ENCODE measurements at regions not wholly inside any gene's neighbourhood (a gene's known extent, or its start where the extent isn't known, plus 50 kb on each side); places are given as distances from the start of the nearest gene placed in this dataset.
"Not testable (repeated sequence)": the region's sequence is repeated elsewhere in the genome, so short reads cannot be mapped to it uniquely, and the experiment has no call there.

DNA sequence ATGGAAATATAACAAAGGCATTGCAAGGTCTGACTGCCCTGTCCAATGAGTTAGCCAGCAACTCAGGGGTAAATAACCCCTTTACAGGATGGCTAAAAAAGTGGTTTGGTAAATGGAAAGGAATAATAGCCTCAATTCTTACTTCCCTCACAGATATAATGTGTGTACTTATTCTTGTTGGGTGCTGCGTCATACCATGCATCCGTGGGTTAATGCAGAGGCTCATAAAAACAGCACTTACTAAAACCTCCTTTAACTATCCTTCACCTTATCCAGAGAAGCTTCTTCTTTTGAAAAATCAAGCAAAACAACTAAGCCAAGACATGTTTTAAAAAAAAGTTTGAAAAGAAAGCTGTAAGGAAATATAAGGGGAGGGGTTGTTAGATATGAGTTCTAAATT lies 301.0 kb downstream of the PAPSS1 start:
- no peaks in the 10 kb centered on the region for H3K27me3 ChIP-seq (ENCODE audit: control insufficient read depth, insufficient read depth, low read length)
- H3K4me3 ChIP-seq (replicated peaks in 1 of 4; ENCODE audit: control extremely low read depth in 1 of 4, insufficient read depth in 1 of 4, low read depth in 3 of 4, low read length in 4 of 4), result no peak overlapping the region

GRCh38 chr4:107415490-107415889 lies 304.5 kb downstream of the PAPSS1 start:
- H3K4me1 ChIP-seq (ENCODE audit: control insufficient read depth, extremely low read depth, insufficient read depth, low read length); H3K27me3 ChIP-seq (ENCODE audit: control insufficient read depth, insufficient read depth, low read length); H3K9ac ChIP-seq (ENCODE audit: insufficient read depth, low read length); H3K36me3 ChIP-seq (ENCODE audit: control insufficient read depth, insufficient read depth, low read length); DNase-seq (ENCODE audit: low read depth in 2 of 2); H3K27ac ChIP-seq (ENCODE audit: insufficient read depth, low read length); H3K4me3 ChIP-seq (replicated peaks in 1 of 4; ENCODE audit: control extremely low read depth in 1 of 4, insufficient read depth in 1 of 4, low read depth in 3 of 4, low read length in 4 of 4); H3K9me3 ChIP-seq (ENCODE audit: control insufficient read depth, insufficient read depth, low read depth, low read length); H4K20me1 ChIP-seq (ENCODE audit: control insufficient read depth, extremely low read depth, insufficient read depth, low read length); H2AFZ ChIP-seq (ENCODE audit: low read length); H3K4me2 ChIP-seq (ENCODE audit: extremely low read depth, insufficient read depth, low read length); H3K79me2 ChIP-seq (ENCODE audit: control insufficient read depth, insufficient read depth, low read length): not testable (repeated sequence)

More for the DNA sequence above, 301.0 kb downstream of the PAPSS1 start:
- no peaks in the 10 kb centered on the region for H3K79me2 ChIP-seq (ENCODE audit: control insufficient read depth, insufficient read depth, low read length)
- no peaks in the 10 kb centered on the region for H4K20me1 ChIP-seq (ENCODE audit: control insufficient read depth, extremely low read depth, insufficient read depth, low read length)
- H3K9me3 ChIP-seq (ENCODE audit: control insufficient read depth, insufficient read depth, low read depth, low read length), result no peaks in the 10 kb centered on the region
- no peak overlapping the region for H3K4me2 ChIP-seq (ENCODE audit: extremely low read depth, insufficient read depth, low read length)
- H3K4me1 ChIP-seq (ENCODE audit: control insufficient read depth, extremely low read depth, insufficient read depth, low read length), result no peaks in the 10 kb centered on the region
- TF ChIP-seq EZH2 (IDR thresholded peaks at IDR 0.05; ENCODE audit: low read length, missing control alignments), result no peak
- TF ChIP-seq, protein P1, sequence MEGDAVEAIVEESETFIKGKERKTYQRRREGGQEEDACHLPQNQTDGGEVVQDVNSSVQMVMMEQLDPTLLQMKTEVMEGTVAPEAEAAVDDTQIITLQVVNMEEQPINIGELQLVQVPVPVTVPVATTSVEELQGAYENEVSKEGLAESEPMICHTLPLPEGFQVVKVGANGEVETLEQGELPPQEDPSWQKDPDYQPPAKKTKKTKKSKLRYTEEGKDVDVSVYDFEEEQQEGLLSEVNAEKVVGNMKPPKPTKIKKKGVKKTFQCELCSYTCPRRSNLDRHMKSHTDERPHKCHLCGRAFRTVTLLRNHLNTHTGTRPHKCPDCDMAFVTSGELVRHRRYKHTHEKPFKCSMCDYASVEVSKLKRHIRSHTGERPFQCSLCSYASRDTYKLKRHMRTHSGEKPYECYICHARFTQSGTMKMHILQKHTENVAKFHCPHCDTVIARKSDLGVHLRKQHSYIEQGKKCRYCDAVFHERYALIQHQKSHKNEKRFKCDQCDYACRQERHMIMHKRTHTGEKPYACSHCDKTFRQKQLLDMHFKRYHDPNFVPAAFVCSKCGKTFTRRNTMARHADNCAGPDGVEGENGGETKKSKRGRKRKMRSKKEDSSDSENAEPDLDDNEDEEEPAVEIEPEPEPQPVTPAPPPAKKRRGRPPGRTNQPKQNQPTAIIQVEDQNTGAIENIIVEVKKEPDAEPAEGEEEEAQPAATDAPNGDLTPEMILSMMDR (conservative IDR thresholded peaks at IDR 0.05 in 1 of 2, IDR thresholded peaks at IDR 0.05 in 1 of 2; ENCODE audit: low read depth in 1 of 2, low read length in 2 of 2), result no peak
- H2AFZ ChIP-seq (ENCODE audit: low read length), result no peak overlapping the region
- no peak for DNase-seq (ENCODE audit: low read depth in 2 of 2)
- H3K36me3 ChIP-seq (ENCODE audit: control insufficient read depth, insufficient read depth, low read length), result no peaks in the 10 kb centered on the region
- no peak overlapping the region for H3K27ac ChIP-seq (ENCODE audit: insufficient read depth, low read length)
- H3K9ac ChIP-seq (ENCODE audit: insufficient read depth, low read length), result no peak overlapping the region

GRCh38 chr4:107409872-107410271 lies 310.2 kb downstream of the PAPSS1 start:
- H3K79me2 ChIP-seq (ENCODE audit: control insufficient read depth, insufficient read depth, low read length); H2AFZ ChIP-seq (ENCODE audit: low read length); H3K27me3 ChIP-seq (ENCODE audit: control insufficient read depth, insufficient read depth, low read length); H3K4me1 ChIP-seq (ENCODE audit: control insufficient read depth, extremely low read depth, insufficient read depth, low read length); H3K27ac ChIP-seq (ENCODE audit: insufficient read depth, low read length); DNase-seq (ENCODE audit: low read depth in 2 of 2); H3K9me3 ChIP-seq (ENCODE audit: control insufficient read depth, insufficient read depth, low read depth, low read length); H3K4me2 ChIP-seq (ENCODE audit: extremely low read depth, insufficient read depth, low read length); H3K9ac ChIP-seq (ENCODE audit: insufficient read depth, low read length); H3K4me3 ChIP-seq (replicated peaks in 1 of 4; ENCODE audit: control extremely low read depth in 1 of 4, insufficient read depth in 1 of 4, low read depth in 3 of 4, low read length in 4 of 4); H3K36me3 ChIP-seq (ENCODE audit: control insufficient read depth, insufficient read depth, low read length); H4K20me1 ChIP-seq (ENCODE audit: control insufficient read depth, extremely low read depth, insufficient read depth, low read length): not testable (repeated sequence)

DNA sequence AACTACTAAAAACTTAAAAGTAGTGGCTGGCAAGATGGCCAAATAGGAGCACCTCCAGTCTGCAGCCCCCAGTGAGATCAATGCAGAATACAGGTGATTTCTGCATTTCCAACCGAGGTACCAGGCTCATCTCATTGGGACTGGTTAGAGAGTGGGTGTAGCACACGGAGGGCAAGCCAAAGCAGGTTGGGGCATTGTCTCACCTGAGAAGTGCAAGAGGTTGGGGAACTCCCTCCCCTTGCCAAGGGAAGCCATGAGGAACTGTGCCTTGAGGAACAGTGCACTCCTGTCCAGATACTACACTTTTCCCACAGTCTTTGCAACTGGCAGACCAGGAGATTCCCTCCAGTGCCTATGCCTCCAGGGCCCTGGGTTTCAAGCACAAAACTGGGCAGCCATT lies 311.1 kb downstream of the PAPSS1 start:
- H2AFZ ChIP-seq (ENCODE audit: low read length), result no peak overlapping the region
- H3K27ac ChIP-seq (ENCODE audit: insufficient read depth, low read length), result no peak overlapping the region
- no peak overlapping the region for H3K4me2 ChIP-seq (ENCODE audit: extremely low read depth, insufficient read depth, low read length)
- no peaks in the 10 kb centered on the region for H3K36me3 ChIP-seq (ENCODE audit: control insufficient read depth, insufficient read depth, low read length)
- no peaks in the 10 kb centered on the region for H3K4me1 ChIP-seq (ENCODE audit: control insufficient read depth, extremely low read depth, insufficient read depth, low read length)
- DNase-seq (ENCODE audit: low read depth in 2 of 2), result no peak
- H3K4me3 ChIP-seq (replicated peaks in 1 of 4; ENCODE audit: control extremely low read depth in 1 of 4, insufficient read depth in 1 of 4, low read depth in 3 of 4, low read length in 4 of 4), result no peak overlapping the region
- no peaks in the 10 kb centered on the region for H3K27me3 ChIP-seq (ENCODE audit: control insufficient read depth, insufficient read depth, low read length)
- H3K9ac ChIP-seq (ENCODE audit: insufficient read depth, low read length), result no peak overlapping the region
- no peaks in the 10 kb centered on the region for H4K20me1 ChIP-seq (ENCODE audit: control insufficient read depth, extremely low read depth, insufficient read depth, low read length)
- H3K79me2 ChIP-seq (ENCODE audit: control insufficient read depth, insufficient read depth, low read length), result no peaks in the 10 kb centered on the region
- no peaks in the 10 kb centered on the region for H3K9me3 ChIP-seq (ENCODE audit: control insufficient read depth, insufficient read depth, low read depth, low read length)
- TF ChIP-seq, protein P1 (conservative IDR thresholded peaks at IDR 0.05 in 1 of 2, IDR thresholded peaks at IDR 0.05 in 1 of 2; ENCODE audit: low read depth in 1 of 2, low read length in 2 of 2), result no peak
- TF ChIP-seq EZH2 (IDR thresholded peaks at IDR 0.05; ENCODE audit: low read length, missing control alignments), result no peak
